ENCODE measurements at regions not wholly inside any gene's neighbourhood (a gene's known extent, or its start where the extent isn't known, plus 50 kb on each side); places are given as distances from the start of the nearest gene placed in this dataset.
"Not testable (repeated sequence)": the region's sequence is repeated elsewhere in the genome, so short reads cannot be mapped to it uniquely, and the experiment has no call there.

DNA sequence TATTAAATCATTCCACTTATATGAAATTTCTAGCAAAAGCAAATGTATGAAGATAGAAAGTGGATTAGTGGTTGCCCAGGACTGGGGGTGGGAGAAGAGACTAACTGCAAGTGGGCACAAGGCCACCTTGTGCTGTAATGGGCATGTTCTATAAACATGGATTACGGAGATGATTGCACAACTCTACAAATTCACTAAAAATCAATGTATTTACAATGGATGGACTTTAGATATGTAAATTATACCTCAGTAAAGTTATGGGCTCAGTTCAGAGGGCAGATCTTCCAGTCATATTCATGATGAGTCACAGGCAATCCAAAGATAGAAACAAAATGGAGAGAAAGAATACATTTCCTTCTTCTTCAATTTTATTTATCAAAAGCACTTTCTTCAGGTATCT lies 173.9 kb downstream of the NDUFA12 start:
- TF ChIP-seq, protein P1, sequence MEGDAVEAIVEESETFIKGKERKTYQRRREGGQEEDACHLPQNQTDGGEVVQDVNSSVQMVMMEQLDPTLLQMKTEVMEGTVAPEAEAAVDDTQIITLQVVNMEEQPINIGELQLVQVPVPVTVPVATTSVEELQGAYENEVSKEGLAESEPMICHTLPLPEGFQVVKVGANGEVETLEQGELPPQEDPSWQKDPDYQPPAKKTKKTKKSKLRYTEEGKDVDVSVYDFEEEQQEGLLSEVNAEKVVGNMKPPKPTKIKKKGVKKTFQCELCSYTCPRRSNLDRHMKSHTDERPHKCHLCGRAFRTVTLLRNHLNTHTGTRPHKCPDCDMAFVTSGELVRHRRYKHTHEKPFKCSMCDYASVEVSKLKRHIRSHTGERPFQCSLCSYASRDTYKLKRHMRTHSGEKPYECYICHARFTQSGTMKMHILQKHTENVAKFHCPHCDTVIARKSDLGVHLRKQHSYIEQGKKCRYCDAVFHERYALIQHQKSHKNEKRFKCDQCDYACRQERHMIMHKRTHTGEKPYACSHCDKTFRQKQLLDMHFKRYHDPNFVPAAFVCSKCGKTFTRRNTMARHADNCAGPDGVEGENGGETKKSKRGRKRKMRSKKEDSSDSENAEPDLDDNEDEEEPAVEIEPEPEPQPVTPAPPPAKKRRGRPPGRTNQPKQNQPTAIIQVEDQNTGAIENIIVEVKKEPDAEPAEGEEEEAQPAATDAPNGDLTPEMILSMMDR (IDR thresholded peaks at IDR 0.05), result no peak
- no peak for TF ChIP-seq EZH2phosphoT487 (IDR thresholded peaks at IDR 0.05)
- TF ChIP-seq EZH2 (IDR thresholded peaks at IDR 0.05), result no peak

DNA sequence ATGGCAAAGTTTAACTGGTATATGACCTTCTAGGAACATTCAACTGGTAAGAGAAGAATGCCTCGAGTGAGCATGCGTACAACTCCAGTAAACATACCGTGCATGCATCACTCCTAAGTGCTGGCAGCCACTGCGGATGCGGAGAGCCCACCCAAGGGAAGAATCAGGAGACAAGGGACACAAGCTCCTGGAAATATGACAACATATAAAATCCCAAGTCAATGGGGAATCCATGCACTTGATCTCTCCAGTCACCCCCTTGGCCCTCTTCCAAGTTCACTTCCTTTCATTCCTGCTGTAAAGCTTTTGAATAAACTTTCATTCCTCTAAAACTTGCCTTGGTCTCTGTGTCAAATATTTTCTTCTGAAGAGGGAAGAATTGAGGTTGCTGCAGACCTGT lies 168.7 kb upstream of the TMCC3 start:
- Histone ChIP-seq H3K9me3 (ENCODE audit: low read depth) (peaks cover 1% of the 10 kb centered on the region), H3K79me2 (ENCODE audit: low read depth) (no peaks in the 10 kb centered on the region), H2AFZ (replicated peaks) (no peak overlapping the region), H3K27ac (no peak overlapping the region), H3K4me1 (peaks cover 11% of the 10 kb centered on the region), H3F3A (ENCODE audit: low read depth) (peaks cover 7% of the 10 kb centered on the region), H3K9ac (no peak overlapping the region), H3K4me2 (no peak overlapping the region), H3K4me3 (no peak overlapping the region), H4K20me1 (ENCODE audit: low read depth) (no peaks in the 10 kb centered on the region), H3K36me3 (no peaks in the 10 kb centered on the region), H3K27me3 (peaks cover 4% of the 10 kb centered on the region)
- Mint-ChIP-seq H3K4me1 (peaks cover 10% of the 10 kb centered on the region), H3K9me3 (peaks cover 10% of the 10 kb centered on the region), H3K27me3 (ENCODE audit: insufficient read depth, low read depth) (peaks cover 2% of the 10 kb centered on the region), H3K36me3 (no peaks in the 10 kb centered on the region), H3K4me3 (no peak overlapping the region), H3K27ac (no peak overlapping the region)
- TF ChIP-seq EZH2phosphoT487 (IDR thresholded peaks at IDR 0.05) (no peak), EZH2 (IDR thresholded peaks at IDR 0.05) (no peak)
- TF ChIP-seq, protein P1 (IDR thresholded peaks at IDR 0.05), result no peak
- no peak for DNase-seq (ENCODE audit: low spot score)

More for the DNA sequence above, 173.9 kb downstream of the NDUFA12 start:
- no peak for DNase-seq (ENCODE audit: low spot score)
- Histone ChIP-seq H3K27me3 (no peaks in the 10 kb centered on the region), H3K4me1 (peaks cover 16% of the 10 kb centered on the region), H3K27ac (no peak overlapping the region), H2AFZ (replicated peaks) (no peak overlapping the region), H3K36me3 (no peaks in the 10 kb centered on the region), H3K4me2 (no peak overlapping the region), H3K9ac (no peak overlapping the region), H4K20me1 (ENCODE audit: low read depth) (no peaks in the 10 kb centered on the region), H3K79me2 (ENCODE audit: low read depth) (no peaks in the 10 kb centered on the region), H3K9me3 (ENCODE audit: low read depth) (no peaks in the 10 kb centered on the region), H3F3A (ENCODE audit: low read depth) (peaks cover 9% of the 10 kb centered on the region), H3K4me3 (no peak overlapping the region)
- Mint-ChIP-seq H3K9me3 (peaks cover 4% of the 10 kb centered on the region), H3K4me1 (peaks cover 23% of the 10 kb centered on the region), H3K36me3 (no peaks in the 10 kb centered on the region), H3K4me3 (no peak overlapping the region), H3K27ac (no peak overlapping the region), H3K27me3 (ENCODE audit: insufficient read depth, low read depth) (peaks cover 4% of the 10 kb centered on the region)

DNA sequence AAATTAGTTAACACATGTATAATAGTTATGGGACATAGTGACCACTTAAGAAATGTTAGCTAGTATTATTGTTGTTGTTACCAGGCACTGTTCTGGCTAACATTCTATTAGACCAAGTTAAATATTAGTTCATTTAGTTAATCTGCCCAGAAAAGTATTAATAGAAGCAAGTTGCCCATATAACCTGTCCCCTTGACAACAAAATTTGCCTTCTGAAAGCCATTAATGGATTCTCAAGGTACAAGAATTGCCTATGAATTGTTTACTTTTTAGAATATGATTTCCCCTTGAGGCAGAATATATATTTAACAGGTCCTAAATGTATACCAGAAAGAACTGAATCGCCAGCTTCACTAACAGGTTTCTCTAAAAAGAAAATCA lies 167.3 kb upstream of the TMCC3 start:
- Histone ChIP-seq H4K20me1 (ENCODE audit: low read depth) (no peaks in the 10 kb centered on the region), H3K79me2 (ENCODE audit: low read depth) (no peaks in the 10 kb centered on the region), H3K27me3 (peaks cover 4% of the 10 kb centered on the region), H3K4me2 (no peak overlapping the region), H3K9ac (no peak overlapping the region), H3K4me1 (peaks cover 11% of the 10 kb centered on the region), H3K36me3 (peaks cover 4% of the 10 kb centered on the region), H3F3A (ENCODE audit: low read depth) (peaks cover 7% of the 10 kb centered on the region), H2AFZ (replicated peaks) (no peak overlapping the region), H3K27ac (no peak overlapping the region), H3K4me3 (no peak overlapping the region), H3K9me3 (ENCODE audit: low read depth) (peaks cover 12% of the 10 kb centered on the region)
- Mint-ChIP-seq H3K4me3 (no peak overlapping the region), H3K36me3 (no peaks in the 10 kb centered on the region), H3K27ac (no peak overlapping the region), H3K9me3 (peaks cover 21% of the 10 kb centered on the region), H3K4me1 (peaks cover 10% of the 10 kb centered on the region), H3K27me3 (ENCODE audit: insufficient read depth, low read depth) (peaks cover 2% of the 10 kb centered on the region)
- DNase-seq (ENCODE audit: low spot score), result no peak
- no peak for TF ChIP-seq EZH2 (IDR thresholded peaks at IDR 0.05)
- no peak for TF ChIP-seq EZH2phosphoT487 (IDR thresholded peaks at IDR 0.05)
- TF ChIP-seq, protein P1 (IDR thresholded peaks at IDR 0.05), result no peak

DNA sequence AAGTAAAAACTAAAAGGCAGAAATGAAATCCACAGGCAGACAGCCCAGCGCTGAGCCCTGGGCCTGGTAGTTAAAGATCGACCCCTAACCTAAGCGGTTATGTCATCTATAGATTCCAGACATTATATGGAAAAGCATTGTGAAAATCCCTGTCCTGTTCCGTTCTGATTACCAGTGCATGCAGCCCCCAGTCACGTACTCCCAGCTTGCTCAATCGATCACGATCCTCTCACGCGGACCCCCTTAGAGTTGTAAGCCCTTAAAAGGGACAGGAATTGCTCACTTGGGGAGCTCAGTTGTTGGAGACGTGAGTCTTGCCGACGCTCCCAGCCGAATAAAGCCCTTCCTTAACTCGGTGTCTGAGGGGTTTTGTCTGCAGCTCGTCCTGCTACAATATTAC lies 166.8 kb upstream of the TMCC3 start:
- not testable (repeated sequence) for H3F3A ChIP-seq (ENCODE audit: low read depth); H3K36me3 ChIP-seq; H4K20me1 ChIP-seq (ENCODE audit: low read depth); H3K79me2 ChIP-seq (ENCODE audit: low read depth); H3K36me3 Mint-ChIP-seq; H2AFZ ChIP-seq (replicated peaks); H3K27ac ChIP-seq; H3K4me1 Mint-ChIP-seq; H3K27ac Mint-ChIP-seq; H3K27me3 ChIP-seq; H3K27me3 Mint-ChIP-seq (ENCODE audit: insufficient read depth, low read depth); H3K4me3 Mint-ChIP-seq; DNase-seq (ENCODE audit: low spot score); H3K4me2 ChIP-seq; H3K4me3 ChIP-seq; H3K9ac ChIP-seq
- peaks cover 24% of the 10 kb centered on the region for H3K9me3 Mint-ChIP-seq
- peaks cover 17% of the 10 kb centered on the region for H3K9me3 ChIP-seq (ENCODE audit: low read depth)
- peaks cover 11% of the 10 kb centered on the region for H3K4me1 ChIP-seq

DNA sequence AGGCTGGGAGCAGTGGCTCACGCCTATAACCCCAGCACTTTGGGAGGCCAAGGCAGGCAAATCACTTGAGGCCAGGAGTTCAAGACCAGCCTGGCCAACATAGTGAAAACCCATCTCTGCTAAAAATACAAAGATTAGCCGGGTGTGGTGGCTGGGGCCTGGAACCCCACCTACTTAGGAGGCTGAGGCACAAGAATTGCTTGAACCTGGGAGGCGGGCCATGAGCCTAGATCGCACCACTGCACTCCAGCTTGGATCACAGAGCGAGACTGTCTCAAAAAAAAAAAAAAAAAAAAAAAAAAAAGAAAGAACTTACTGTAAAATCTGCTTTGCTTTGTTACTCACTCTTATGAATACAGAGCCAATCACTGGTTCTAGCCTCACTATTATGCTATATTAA lies 166.4 kb upstream of the TMCC3 start:
- H3K4me1 Mint-ChIP-seq; H3K4me2 ChIP-seq; H2AFZ ChIP-seq (replicated peaks); H3K79me2 ChIP-seq (ENCODE audit: low read depth); H3K36me3 ChIP-seq; H3K27ac Mint-ChIP-seq; H4K20me1 ChIP-seq (ENCODE audit: low read depth); H3K27ac ChIP-seq; H3K27me3 ChIP-seq; H3K4me3 Mint-ChIP-seq; H3K4me3 ChIP-seq; H3K36me3 Mint-ChIP-seq; H3K9ac ChIP-seq; DNase-seq (ENCODE audit: low spot score); H3F3A ChIP-seq (ENCODE audit: low read depth); H3K27me3 Mint-ChIP-seq (ENCODE audit: insufficient read depth, low read depth): not testable (repeated sequence)
- H3K9me3 Mint-ChIP-seq, result peaks cover 24% of the 10 kb centered on the region
- Histone ChIP-seq H3K9me3 (ENCODE audit: low read depth) (peaks cover 18% of the 10 kb centered on the region), H3K4me1 (peaks cover 11% of the 10 kb centered on the region)
